GM18505 (cell line): ENCODE measurements at regions not wholly inside any gene's neighbourhood (a gene's known extent, or its start where the extent isn't known, plus 50 kb on each side); places are given as distances from the start of the nearest gene placed in this dataset.
"Not testable (repeated sequence)": the region's sequence is repeated elsewhere in the genome, so short reads cannot be mapped to it uniquely, and the experiment has no call there.

Experiments
- ATAC-seq: cut with Tn5 transposase; IDR thresholded peaks from one replicate; pipeline ENCODE4 v1.9.1; 2021; ENCODE audit not compliant: unreplicated experiment
- POLR2A ChIP-seq: IDR thresholded peaks from 4 replicates; pipeline ENCODE4 v1.6.1; 2011; ENCODE audit warnings: borderline replicate concordance; ENCODE audit not compliant: insufficient read depth, insufficient read length; ENCODE audit errors: extremely low read depth

- TF ChIP-seq POLR2A, result no peak
- ATAC-seq, result no peak
Measured at GRCh38 chr3:75395580-75396315, 268.4 kb upstream of the FRG2C start.

- no peak for ATAC-seq
- TF ChIP-seq POLR2A, result no peak
Measured at GRCh38 chr3:75396316-75396802, 267.8 kb upstream of the FRG2C start.

GRCh38 chr3:75397486-75397885 lies 266.6 kb upstream of the FRG2C start:
- not testable (repeated sequence) for ATAC-seq

GRCh38 chr3:75422101-75422945 lies 241.8 kb upstream of the FRG2C start:
- not testable (repeated sequence) for ATAC-seq

GRCh38 chr3:75425379-75425778 lies 238.7 kb upstream of the FRG2C start:
- not testable (repeated sequence) for ATAC-seq

GRCh38 chr3:75427486-75427885 lies 236.6 kb upstream of the FRG2C start:
- ATAC-seq, result not testable (repeated sequence)

- not testable (repeated sequence) for ATAC-seq
Measured at GRCh38 chr3:75427906-75428305, 236.2 kb upstream of the FRG2C start.

GRCh38 chr3:75429561-75430220 lies 234.4 kb upstream of the FRG2C start:
- not testable (repeated sequence) for ATAC-seq

- not testable (repeated sequence) for ATAC-seq
Measured at GRCh38 chr3:75430406-75430805, 233.7 kb upstream of the FRG2C start.

- ATAC-seq, result not testable (repeated sequence)
Measured at GRCh38 chr3:75431120-75431519, 233.0 kb upstream of the FRG2C start.

GRCh38 chr3:75432466-75432865 lies 231.7 kb upstream of the FRG2C start:
- ATAC-seq, result not testable (repeated sequence)

GRCh38 chr3:75432885-75433284 lies 231.2 kb upstream of the FRG2C start:
- ATAC-seq, result not testable (repeated sequence)

GRCh38 chr3:75433295-75433694 lies 230.8 kb upstream of the FRG2C start:
- ATAC-seq, result not testable (repeated sequence)

GRCh38 chr3:75434276-75434912 lies 229.7 kb upstream of the FRG2C start:
- not testable (repeated sequence) for ATAC-seq
